Endothelial cell (in vitro differentiated cells): ENCODE measurements at regions not wholly inside any gene's neighbourhood (a gene's known extent, or its start where the extent isn't known, plus 50 kb on each side); places are given as distances from the start of the nearest gene placed in this dataset.

ENCODE experiments used
- DNase-seq: peaks from one replicate; pipeline ENCODE4 v3.0.0; 2021; ENCODE audit warnings: low spot score
- H3K27ac Mint-ChIP-seq: one replicate; pipeline ENCODE4 v1.8.0; 2021; ENCODE audit warnings: mixed read lengths, inconsistent platforms; ENCODE audit not compliant: unreplicated experiment
- H3K27me3 Mint-ChIP-seq: one replicate; pipeline ENCODE4 v1.8.0; 2021; ENCODE audit warnings: mild to moderate bottlenecking, moderate library complexity, mixed read lengths, inconsistent platforms; ENCODE audit not compliant: unreplicated experiment
- H3K36me3 Mint-ChIP-seq: one replicate; pipeline ENCODE4 v1.8.0; 2021; ENCODE audit warnings: mild to moderate bottlenecking, low read depth, mixed read lengths, inconsistent platforms; ENCODE audit not compliant: unreplicated experiment
- H3K4me1 Mint-ChIP-seq: one replicate; pipeline ENCODE4 v1.8.0; 2021; ENCODE audit warnings: mild to moderate bottlenecking, mixed read lengths, inconsistent platforms; ENCODE audit not compliant: unreplicated experiment
- H3K4me3 Mint-ChIP-seq: one replicate; pipeline ENCODE4 v1.8.0; 2021; ENCODE audit warnings: mild to moderate bottlenecking, mixed read lengths, inconsistent platforms; ENCODE audit not compliant: unreplicated experiment
- H3K9me3 Mint-ChIP-seq: one replicate; pipeline ENCODE4 v1.8.0; 2021; ENCODE audit warnings: mixed read lengths, inconsistent platforms; ENCODE audit not compliant: unreplicated experiment
- CTCF ChIP-seq: fragments of 200-600 bp; sonication (generic); IDR thresholded peaks from one replicate; pipeline ENCODE4 v1.5.0; 2021; ENCODE audit warnings: antibody characterized with exemption; ENCODE audit not compliant: unreplicated experiment

GRCh38 chr1:5751163-5751540, 241.1 kb downstream of the NPHP4 start:
- no peak for TF ChIP-seq CTCF
- DNase-seq: no peak
- H3K4me1 Mint-ChIP-seq: peaks cover 25% of the 10 kb centered on the region
- no peaks in the 10 kb centered on the region for H3K36me3 Mint-ChIP-seq
- H3K9me3 Mint-ChIP-seq: no peaks in the 10 kb centered on the region
- H3K4me3 Mint-ChIP-seq: no peak overlapping the region
- no peak overlapping the region for H3K27ac Mint-ChIP-seq
- H3K27me3 Mint-ChIP-seq: peaks cover 15% of the 10 kb centered on the region

- Mint-ChIP-seq H3K27me3 (peaks cover 12% of the 10 kb centered on the region), H3K27ac (no peak overlapping the region), H3K4me3 (no peak overlapping the region), H3K36me3 (no peaks in the 10 kb centered on the region), H3K4me1 (peaks cover 25% of the 10 kb centered on the region), H3K9me3 (no peaks in the 10 kb centered on the region)
- no peak for DNase-seq
- TF ChIP-seq CTCF: no peak
Observed at GRCh38 chr1:5750186-5751162, 241.8 kb downstream of the NPHP4 start.

- no peaks in the 10 kb centered on the region for H3K36me3 Mint-ChIP-seq
- peaks cover 13% of the 10 kb centered on the region for H3K27me3 Mint-ChIP-seq
- H3K4me3 Mint-ChIP-seq: no peak overlapping the region
- DNase-seq: no peak
- TF ChIP-seq CTCF: no peak
- H3K9me3 Mint-ChIP-seq: peaks cover 5% of the 10 kb centered on the region
- H3K27ac Mint-ChIP-seq: no peak overlapping the region
- peaks cover 29% of the 10 kb centered on the region for H3K4me1 Mint-ChIP-seq
Observed at GRCh38 chr1:5748286-5749225, 243.7 kb downstream of the NPHP4 start.

- Mint-ChIP-seq H3K4me3 (no peak overlapping the region), H3K9me3 (peaks cover 5% of the 10 kb centered on the region), H3K36me3 (no peaks in the 10 kb centered on the region), H3K27me3 (peaks cover 13% of the 10 kb centered on the region), H3K4me1 (peaks cover 29% of the 10 kb centered on the region), H3K27ac (no peak overlapping the region)
- DNase-seq: no peak
- no peak for TF ChIP-seq CTCF
Observed at GRCh38 chr1:5747426-5748285, 244.6 kb downstream of the NPHP4 start.
